ENCODE measurements at regions not wholly inside any gene's neighbourhood (a gene's known extent, or its start where the extent isn't known, plus 50 kb on each side); places are given as distances from the start of the nearest gene placed in this dataset.

- H3K4me3 ChIP-seq (ENCODE audit: low read length): no peak overlapping the region
- no peak for DNase-seq (ENCODE audit: low read depth)
- TF ChIP-seq, protein P1, sequence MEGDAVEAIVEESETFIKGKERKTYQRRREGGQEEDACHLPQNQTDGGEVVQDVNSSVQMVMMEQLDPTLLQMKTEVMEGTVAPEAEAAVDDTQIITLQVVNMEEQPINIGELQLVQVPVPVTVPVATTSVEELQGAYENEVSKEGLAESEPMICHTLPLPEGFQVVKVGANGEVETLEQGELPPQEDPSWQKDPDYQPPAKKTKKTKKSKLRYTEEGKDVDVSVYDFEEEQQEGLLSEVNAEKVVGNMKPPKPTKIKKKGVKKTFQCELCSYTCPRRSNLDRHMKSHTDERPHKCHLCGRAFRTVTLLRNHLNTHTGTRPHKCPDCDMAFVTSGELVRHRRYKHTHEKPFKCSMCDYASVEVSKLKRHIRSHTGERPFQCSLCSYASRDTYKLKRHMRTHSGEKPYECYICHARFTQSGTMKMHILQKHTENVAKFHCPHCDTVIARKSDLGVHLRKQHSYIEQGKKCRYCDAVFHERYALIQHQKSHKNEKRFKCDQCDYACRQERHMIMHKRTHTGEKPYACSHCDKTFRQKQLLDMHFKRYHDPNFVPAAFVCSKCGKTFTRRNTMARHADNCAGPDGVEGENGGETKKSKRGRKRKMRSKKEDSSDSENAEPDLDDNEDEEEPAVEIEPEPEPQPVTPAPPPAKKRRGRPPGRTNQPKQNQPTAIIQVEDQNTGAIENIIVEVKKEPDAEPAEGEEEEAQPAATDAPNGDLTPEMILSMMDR (IDR thresholded peaks at IDR 0.05; ENCODE audit: insufficient read depth, low read depth, low read length, missing control alignments): no peak
These were observed 157.0 kb upstream of the CPNE8 start for GRCh38 chr12:39062266-39062996.

GRCh38 chr12:39061576-39061975 lies 156.2 kb upstream of the CPNE8 start:
- DNase-seq (ENCODE audit: low read depth): no peak
- no peak overlapping the region for H3K4me3 ChIP-seq (ENCODE audit: low read length)
- TF ChIP-seq, protein P1 (IDR thresholded peaks at IDR 0.05; ENCODE audit: insufficient read depth, low read depth, low read length, missing control alignments): no peak

- DNase-seq (ENCODE audit: low read depth): no peak
- H3K4me3 ChIP-seq (ENCODE audit: low read length): no peak overlapping the region
- TF ChIP-seq, protein P1 (IDR thresholded peaks at IDR 0.05; ENCODE audit: insufficient read depth, low read depth, low read length, missing control alignments): no peak
These were observed 143.0 kb upstream of the CPNE8 start for GRCh38 chr12:39048395-39048794.

- TF ChIP-seq, protein P1 (IDR thresholded peaks at IDR 0.05; ENCODE audit: insufficient read depth, low read depth, low read length, missing control alignments): no peak
- DNase-seq (ENCODE audit: low read depth): no peak
- no peak overlapping the region for H3K4me3 ChIP-seq (ENCODE audit: low read length)
These were observed 142.3 kb upstream of the CPNE8 start for GRCh38 chr12:39047539-39048262.

GRCh38 chr12:39044754-39045153 lies 139.4 kb upstream of the CPNE8 start:
- no peak for DNase-seq (ENCODE audit: low read depth)
- H3K4me3 ChIP-seq (ENCODE audit: low read length): no peak overlapping the region
- TF ChIP-seq, protein P1 (IDR thresholded peaks at IDR 0.05; ENCODE audit: insufficient read depth, low read depth, low read length, missing control alignments): no peak

- no peak for DNase-seq (ENCODE audit: low read depth)
- H3K4me3 ChIP-seq (ENCODE audit: low read length): no peak overlapping the region
- TF ChIP-seq, protein P1 (IDR thresholded peaks at IDR 0.05; ENCODE audit: insufficient read depth, low read depth, low read length, missing control alignments): no peak
These were observed 138.0 kb upstream of the CPNE8 start for GRCh38 chr12:39043424-39043822.
